GM23248 (cell line): ENCODE measurements at regions not wholly inside any gene's neighbourhood (a gene's known extent, or its start where the extent isn't known, plus 50 kb on each side); places are given as distances from the start of the nearest gene placed in this dataset.

ENCODE experiments used
- DNase-seq: peaks from one replicate; pipeline ENCODE4 v3.0.0-alpha.2; 2015
- H2AFZ ChIP-seq: fragments of 200-600 bp; sonication (generic); 2 replicates; pipeline ENCODE4 v1.6.1; 2016; ENCODE audit warnings: antibody characterized with exemption
- H3F3A ChIP-seq: fragments of 200-600 bp; sonication (generic); 2 replicates; pipeline ENCODE4 v1.6.1; 2016; ENCODE audit warnings: mild to moderate bottlenecking, antibody characterized with exemption, mixed run types; ENCODE audit not compliant: insufficient read depth
- H3K27ac ChIP-seq: fragments of 200-600 bp; sonication (generic); 2 replicates; pipeline ENCODE4 v1.5.1; 2016; ENCODE audit warnings: mild to moderate bottlenecking
- H3K27me3 ChIP-seq: fragments of 200-600 bp; sonication (generic); replicated peaks from 2 replicates; pipeline ENCODE4 v1.6.1; 2016; ENCODE audit warnings: mild to moderate bottlenecking; ENCODE audit not compliant: insufficient read depth
- H3K36me3 ChIP-seq: fragments of 200-600 bp; sonication (generic); 2 replicates; pipeline ENCODE4 v1.6.1; 2016; ENCODE audit warnings: low read depth, mild to moderate bottlenecking
- H3K4me1 ChIP-seq: fragments of 200-600 bp; sonication (generic); 2 replicates; pipeline ENCODE4 v1.6.1; 2016; ENCODE audit warnings: mild to moderate bottlenecking; ENCODE audit not compliant: insufficient read depth
- H3K4me2 ChIP-seq: fragments of 200-600 bp; sonication (generic); one replicate; pipeline ENCODE4 v1.6.1; 2016; ENCODE audit warnings: mild to moderate bottlenecking; ENCODE audit not compliant: unreplicated experiment
- H3K4me3 ChIP-seq: fragments of 200-600 bp; sonication (generic); 2 replicates; pipeline ENCODE4 v1.5.1; 2016; ENCODE audit warnings: mild to moderate bottlenecking
- H3K79me2 ChIP-seq: fragments of 200-600 bp; sonication (generic); 2 replicates; pipeline ENCODE4 v1.6.1; 2016; ENCODE audit warnings: mild to moderate bottlenecking; ENCODE audit not compliant: insufficient read depth
- H3K9ac ChIP-seq: fragments of 200-600 bp; sonication (generic); 2 replicates; pipeline ENCODE4 v1.6.1; 2016; ENCODE audit warnings: mild to moderate bottlenecking
- H3K9me2 ChIP-seq: fragments of 200-600 bp; sonication (generic); 2 replicates; pipeline ENCODE4 v1.6.1; 2016; ENCODE audit warnings: mixed run types, mild to moderate bottlenecking, moderate library complexity; ENCODE audit not compliant: insufficient read depth
- H3K9me3 ChIP-seq: fragments of 200-600 bp; sonication (generic); one replicate; pipeline ENCODE4 v1.6.1; 2017; ENCODE audit warnings: low read depth
- H4K20me1 ChIP-seq: fragments of 200-600 bp; sonication (generic); 2 replicates; pipeline ENCODE4 v1.6.0; 2016; ENCODE audit not compliant: insufficient read depth
- EZH2 ChIP-seq: fragments of 200-600 bp; sonication (generic); IDR thresholded peaks from 2 replicates; pipeline ENCODE4 v1.6.1; 2018; ENCODE audit warnings: antibody characterized with exemption, mild to moderate bottlenecking; ENCODE audit not compliant: insufficient read depth, poor library complexity, severe bottlenecking
- EZH2phosphoT487 ChIP-seq: fragments of 200-600 bp; sonication (generic); IDR thresholded peaks from 2 replicates; pipeline ENCODE4 v1.6.1; 2018; ENCODE audit warnings: antibody characterized with exemption, moderate library complexity, mild to moderate bottlenecking, low read depth; ENCODE audit not compliant: insufficient read depth
- WGBS, 2 experiments: methylation state at CpG; one replicate each; pipeline ENCODE4 v1.1.6; 2015 to 2017; ENCODE audit warnings: low lambda C conversion rate in 2 of 2, low coverage in 1 of 2; ENCODE audit errors: missing lambda C conversion rate in 2 of 2; 5-methylcytosine and 5-hydroxymethylcytosine counted together
- in situ Hi-C: fragments of 300-500 bp; cut with MboI; formaldehyde crosslinking; loops from 2 replicates; pipeline ENCODE4 v1.15.0; 2020

DNA sequence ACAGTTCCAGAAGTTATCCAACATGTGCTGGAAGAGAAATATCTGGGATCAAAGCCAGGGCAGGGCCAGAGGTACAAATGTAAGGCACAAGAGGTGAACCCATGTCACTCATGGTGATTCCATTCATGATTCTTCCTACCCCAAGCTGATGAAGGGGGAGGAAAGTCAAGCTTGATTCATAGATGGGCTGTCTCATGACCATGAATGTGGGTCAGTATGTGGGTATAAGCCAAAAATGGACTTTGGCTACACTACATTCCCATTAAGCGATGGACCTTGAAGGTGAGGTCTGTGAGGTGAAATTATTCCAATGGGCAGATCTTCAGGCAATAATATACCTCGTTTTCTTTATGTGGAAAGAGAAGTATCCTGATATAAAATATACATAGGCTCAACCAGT is 217.1 kb downstream of the BTG1 start:
- Histone ChIP-seq H3K36me3 (no peaks in the 10 kb centered on the region), H3K9me3 (no peaks in the 10 kb centered on the region), H3F3A (no peaks in the 10 kb centered on the region), H3K4me1 (0 out of 2 replicates have a peak, but pooled peaks cover 8% of the 10 kb centered on the region), H3K27ac (no peak overlapping the region), H3K27me3 (no peaks in the 10 kb centered on the region), H3K4me2 (no peak overlapping the region), H3K9ac (no peak overlapping the region), H3K9me2 (no peaks in the 10 kb centered on the region), H2AFZ (no peak overlapping the region), H3K4me3 (no peak overlapping the region), H4K20me1 (no peaks in the 10 kb centered on the region), H3K79me2 (no peaks in the 10 kb centered on the region)
- DNase-seq, result no peak
- TF ChIP-seq EZH2phosphoT487 (no peak), EZH2 (no peak)
- 57 to 66% methylated on average over 2 of the region's 2 CpGs for WGBS, 2 experiments
- in situ Hi-C loops, result no loop called here

DNA sequence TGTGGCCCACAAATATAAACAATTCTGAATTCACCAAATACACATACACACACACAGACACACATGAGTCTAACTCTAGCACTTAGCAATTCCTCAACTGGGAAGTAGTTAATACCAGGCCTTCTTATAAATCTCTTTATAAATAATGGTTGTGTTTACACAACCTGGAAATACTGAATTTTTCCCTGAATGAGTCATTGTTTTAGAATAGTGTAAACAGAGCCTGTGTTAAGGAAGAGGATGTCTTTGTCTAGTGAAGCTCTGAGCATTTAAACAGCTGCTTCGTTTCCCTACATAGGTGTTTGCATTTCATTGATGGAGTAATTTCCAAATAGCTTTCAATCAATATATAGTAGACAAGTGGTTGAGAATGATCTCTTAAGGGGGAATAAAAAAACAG is 218.8 kb downstream of the BTG1 start:
- TF ChIP-seq EZH2 (no peak), EZH2phosphoT487 (no peak)
- no peaks in the 10 kb centered on the region for H3K79me2 ChIP-seq

DNA sequence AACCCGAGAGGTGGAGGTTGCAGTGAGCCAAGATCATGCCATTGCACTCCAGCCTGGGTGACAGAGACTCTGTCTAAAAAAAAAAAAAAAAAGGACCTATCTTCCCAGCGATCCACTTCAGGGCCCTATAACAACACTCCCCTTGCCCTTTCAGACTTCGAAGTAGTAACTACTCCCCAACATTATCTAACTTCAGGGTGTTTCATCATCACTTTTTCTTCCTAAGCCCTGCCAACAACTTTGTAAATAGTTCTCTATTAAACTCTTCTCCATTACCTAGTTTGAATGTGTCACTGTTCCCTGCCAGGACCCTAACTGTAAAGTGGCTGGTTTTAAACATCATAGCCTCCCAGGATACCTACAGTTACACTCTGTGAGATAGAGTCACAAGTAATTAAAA is 220.8 kb downstream of the BTG1 start:
- no peaks in the 10 kb centered on the region for H3K27me3 ChIP-seq
- no peak overlapping the region for H3K4me3 ChIP-seq
- H3K9me3 ChIP-seq, result no peaks in the 10 kb centered on the region
- H3K9ac ChIP-seq, result no peak overlapping the region
- in situ Hi-C loops, result no loop called here
- H3K4me1 ChIP-seq, result 0 out of 2 replicates have a peak, but pooled peaks cover 12% of the 10 kb centered on the region
- H3K27ac ChIP-seq, result no peak overlapping the region
- no peaks in the 10 kb centered on the region for H3F3A ChIP-seq
- H3K36me3 ChIP-seq, result no peaks in the 10 kb centered on the region
- H3K79me2 ChIP-seq, result no peaks in the 10 kb centered on the region
- TF ChIP-seq EZH2phosphoT487, result no peak
- TF ChIP-seq EZH2, result no peak
- no peak for DNase-seq
- no peaks in the 10 kb centered on the region for H3K9me2 ChIP-seq
- H2AFZ ChIP-seq, result no peak overlapping the region
- no peaks in the 10 kb centered on the region for H4K20me1 ChIP-seq
- no peak overlapping the region for H3K4me2 ChIP-seq
- 90 to 91% methylated on average over 3 of the region's 3 CpGs for WGBS, 2 experiments

More for the DNA sequence above, 218.8 kb downstream of the BTG1 start:
- H3K36me3 ChIP-seq, result no peaks in the 10 kb centered on the region
- no peak overlapping the region for H3K9ac ChIP-seq
- no peaks in the 10 kb centered on the region for H3F3A ChIP-seq
- no peaks in the 10 kb centered on the region for H4K20me1 ChIP-seq
- no peak overlapping the region for H3K27ac ChIP-seq
- H3K9me2 ChIP-seq, result no peaks in the 10 kb centered on the region
- no peak overlapping the region for H3K4me3 ChIP-seq
- 4 to 10% methylated on average over 1 of the region's 1 CpG for WGBS, 2 experiments
- H2AFZ ChIP-seq, result no peak overlapping the region
- in situ Hi-C loops, result no loop called here
- no peaks in the 10 kb centered on the region for H3K27me3 ChIP-seq
- DNase-seq, result peak; percentile 48
- 0 out of 2 replicates have a peak, but pooled peaks cover 8% of the 10 kb centered on the region for H3K4me1 ChIP-seq
- no peak overlapping the region for H3K4me2 ChIP-seq
- H3K9me3 ChIP-seq, result no peaks in the 10 kb centered on the region

DNA sequence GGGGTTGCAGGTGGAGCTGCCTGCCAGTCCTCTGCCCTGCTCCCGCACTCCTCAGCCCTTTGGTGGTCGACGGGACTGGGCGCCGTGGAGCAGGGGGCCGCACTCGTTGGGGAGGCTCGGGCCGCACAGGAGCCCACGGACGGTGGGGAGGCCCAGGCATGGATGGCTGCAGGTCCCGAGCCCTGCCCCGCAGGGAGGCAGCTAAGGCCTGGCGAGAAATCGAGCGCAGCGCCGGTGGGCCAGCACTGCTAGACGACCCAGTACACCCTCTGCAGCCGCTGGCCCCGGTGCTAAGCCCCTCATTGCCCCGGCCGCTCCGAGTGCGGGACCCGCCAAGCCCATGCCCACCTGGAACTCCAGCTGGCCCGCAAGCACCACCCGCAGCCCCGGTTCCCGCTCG is 221.8 kb downstream of the BTG1 start:
- Histone ChIP-seq H4K20me1 (no peaks in the 10 kb centered on the region), H3K27ac (no peak overlapping the region)
- in situ Hi-C loops, result no loop called here

DNA sequence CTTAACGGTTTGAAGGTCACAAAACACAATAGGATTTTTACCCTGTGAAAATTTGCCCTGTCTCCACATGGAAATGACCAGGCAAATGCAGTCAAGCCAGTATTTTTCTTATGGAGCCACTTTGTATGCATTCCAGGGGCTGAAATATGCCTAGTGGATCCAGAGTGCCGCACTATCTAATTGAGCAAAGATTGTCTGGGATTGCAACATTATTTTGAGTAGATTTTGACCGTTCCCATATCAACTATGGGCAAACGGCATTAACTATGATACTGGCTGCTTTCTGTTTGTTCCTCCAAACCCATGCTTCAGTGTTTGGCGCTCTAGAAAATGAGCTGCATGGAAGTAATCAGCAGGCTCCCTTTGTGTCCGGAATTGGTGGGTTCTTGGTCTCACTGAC is 223.0 kb downstream of the BTG1 start:
- H3K36me3 ChIP-seq, result no peaks in the 10 kb centered on the region
- in situ Hi-C loops, result no loop called here
- no peaks in the 10 kb centered on the region for H3F3A ChIP-seq
- no peaks in the 10 kb centered on the region for H3K9me3 ChIP-seq
- no peaks in the 10 kb centered on the region for H3K79me2 ChIP-seq
- H3K4me1 ChIP-seq, result 0 out of 2 replicates have a peak, but pooled peaks cover 12% of the 10 kb centered on the region
- TF ChIP-seq EZH2 (no peak), EZH2phosphoT487 (no peak)
- no peak for DNase-seq
- 84 to 94% methylated on average over 6 of the region's 6 CpGs for WGBS, 2 experiments
- no peak overlapping the region for H2AFZ ChIP-seq
- no peak overlapping the region for H3K9ac ChIP-seq
- no peaks in the 10 kb centered on the region for H3K27me3 ChIP-seq
- no peak overlapping the region for H3K4me3 ChIP-seq
- no peaks in the 10 kb centered on the region for H4K20me1 ChIP-seq
- H3K27ac ChIP-seq, result no peak overlapping the region
- no peaks in the 10 kb centered on the region for H3K9me2 ChIP-seq
- no peak overlapping the region for H3K4me2 ChIP-seq

More for the DNA sequence above, 221.8 kb downstream of the BTG1 start:
- Histone ChIP-seq H3K4me1 (0 out of 2 replicates have a peak, but pooled peaks cover 12% of the 10 kb centered on the region), H3F3A (no peaks in the 10 kb centered on the region), H3K4me2 (no peak overlapping the region), H3K9ac (no peak overlapping the region), H3K9me2 (no peaks in the 10 kb centered on the region), H3K27me3 (no peaks in the 10 kb centered on the region), H3K36me3 (no peaks in the 10 kb centered on the region), H3K9me3 (no peaks in the 10 kb centered on the region), H3K79me2 (no peaks in the 10 kb centered on the region), H2AFZ (no peak overlapping the region), H3K4me3 (no peak overlapping the region)
- no peak for TF ChIP-seq EZH2
- TF ChIP-seq EZH2phosphoT487, result no peak
- DNase-seq, result no peak
- WGBS, 2 experiments, result 95 to 98% methylated on average over 16 to 31 of the region's 31 CpGs
